HG02623 (cell line): ENCODE measurements at regions not wholly inside any gene's neighbourhood (a gene's known extent, or its start where the extent isn't known, plus 50 kb on each side); places are given as distances from the start of the nearest gene placed in this dataset.
A peak's percentile ranks its signal among the peaks of the same experiment; 100 is the strongest.

Experiments
- ATAC-seq: cut with Tn5 transposase; IDR thresholded peaks from one replicate; pipeline ENCODE4 v1.9.1; 2021; ENCODE audit warnings: moderate library complexity; ENCODE audit not compliant: unreplicated experiment

GRCh38 chrX:10077425-10078188 lies 79.2 kb upstream of the CLCN4 start:
- no peak for ATAC-seq

DNA sequence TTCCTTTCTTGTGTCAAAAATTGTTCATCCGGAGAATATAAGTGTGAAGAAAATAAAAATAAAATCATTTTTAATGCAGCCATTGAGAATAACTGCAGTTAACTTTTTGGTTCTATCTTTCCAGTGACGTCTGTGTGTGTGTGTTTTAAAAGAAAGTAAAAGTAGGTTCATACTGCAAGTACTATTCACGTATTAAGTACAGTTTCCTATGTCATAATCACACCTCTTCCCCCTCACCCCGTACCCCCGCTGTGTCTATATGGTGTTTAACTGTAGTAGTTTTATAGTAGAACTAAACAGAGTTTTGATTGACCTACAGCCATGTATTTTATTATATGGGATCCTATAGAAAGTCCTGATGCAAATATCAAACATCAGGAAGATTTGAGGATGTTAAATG lies 78.5 kb upstream of the CLCN4 start:
- no peak for ATAC-seq

GRCh38 chrX:10079231-10079630 lies 77.5 kb upstream of the CLCN4 start:
- no peak for ATAC-seq

GRCh38 chrX:10083809-10084208 lies 73.0 kb upstream of the CLCN4 start:
- ATAC-seq, result no peak

- no peak for ATAC-seq
Measured at GRCh38 chrX:10085223-10085622, 71.6 kb upstream of the CLCN4 start.

DNA sequence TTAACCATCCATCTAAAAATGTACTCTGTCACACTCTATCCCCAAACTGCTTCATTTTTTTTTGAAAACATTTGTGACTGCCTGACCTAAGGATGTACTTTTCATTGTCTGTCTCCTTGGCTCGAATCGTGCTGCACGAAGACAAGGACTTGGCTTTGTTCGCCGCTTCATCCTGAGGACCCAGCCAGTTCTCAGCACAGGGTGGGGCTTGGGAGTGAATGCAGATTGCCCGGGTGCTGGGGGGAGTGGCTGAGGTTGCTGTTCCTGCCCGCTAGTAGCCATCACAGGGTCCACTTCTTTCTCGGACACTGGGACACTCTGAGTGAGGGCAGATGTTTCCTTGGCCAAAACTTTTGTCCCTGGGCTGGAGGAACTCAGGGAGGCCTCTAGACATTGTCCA lies 70.1 kb upstream of the CLCN4 start:
- ATAC-seq, result no peak

DNA sequence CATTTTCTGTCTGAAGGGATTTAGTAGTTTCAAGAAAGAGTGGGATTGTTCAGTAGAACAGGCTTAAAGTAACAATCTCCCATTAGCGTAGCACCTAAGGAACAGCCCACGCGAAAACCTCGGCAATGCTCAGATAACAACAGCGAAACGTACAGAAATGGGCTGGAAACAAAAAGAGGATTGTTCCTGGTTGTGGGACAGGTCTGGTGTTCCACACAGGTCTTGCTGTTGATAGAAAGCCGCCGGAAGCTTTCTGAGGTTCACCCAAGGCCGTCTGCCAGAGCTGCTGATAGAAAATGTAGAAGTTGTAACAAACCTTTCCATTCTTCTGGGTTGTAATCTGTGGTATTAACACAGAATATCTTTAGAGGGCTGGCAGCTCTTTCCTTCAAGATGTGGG lies 69.4 kb upstream of the CLCN4 start:
- no peak for ATAC-seq

DNA sequence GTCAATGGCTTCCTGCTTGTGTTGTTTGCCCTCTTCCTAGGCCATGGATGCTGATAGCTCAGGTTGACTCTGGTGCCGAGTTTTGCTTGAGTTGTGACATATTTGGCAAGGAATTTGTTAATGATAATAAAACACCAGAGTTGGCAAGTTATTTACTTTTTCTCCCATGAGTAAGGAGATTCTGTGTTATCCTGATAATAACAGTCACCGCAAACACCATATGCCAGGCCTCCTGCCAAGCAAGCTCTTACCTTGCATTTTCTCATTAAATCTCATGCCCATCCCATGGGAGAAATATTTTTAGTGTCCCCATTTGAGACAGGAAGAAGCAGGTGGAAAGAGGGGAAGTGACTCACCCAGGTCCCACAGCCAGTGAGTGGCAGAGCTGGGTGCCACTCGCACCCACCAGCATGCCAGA lies 67.4 kb upstream of the CLCN4 start:
- no peak for ATAC-seq

- ATAC-seq, result no peak
Measured at GRCh38 chrX:10090319-10090718, 66.5 kb upstream of the CLCN4 start.

- no peak for ATAC-seq
Measured at GRCh38 chrX:10095246-10095645, 61.5 kb upstream of the CLCN4 start.

DNA sequence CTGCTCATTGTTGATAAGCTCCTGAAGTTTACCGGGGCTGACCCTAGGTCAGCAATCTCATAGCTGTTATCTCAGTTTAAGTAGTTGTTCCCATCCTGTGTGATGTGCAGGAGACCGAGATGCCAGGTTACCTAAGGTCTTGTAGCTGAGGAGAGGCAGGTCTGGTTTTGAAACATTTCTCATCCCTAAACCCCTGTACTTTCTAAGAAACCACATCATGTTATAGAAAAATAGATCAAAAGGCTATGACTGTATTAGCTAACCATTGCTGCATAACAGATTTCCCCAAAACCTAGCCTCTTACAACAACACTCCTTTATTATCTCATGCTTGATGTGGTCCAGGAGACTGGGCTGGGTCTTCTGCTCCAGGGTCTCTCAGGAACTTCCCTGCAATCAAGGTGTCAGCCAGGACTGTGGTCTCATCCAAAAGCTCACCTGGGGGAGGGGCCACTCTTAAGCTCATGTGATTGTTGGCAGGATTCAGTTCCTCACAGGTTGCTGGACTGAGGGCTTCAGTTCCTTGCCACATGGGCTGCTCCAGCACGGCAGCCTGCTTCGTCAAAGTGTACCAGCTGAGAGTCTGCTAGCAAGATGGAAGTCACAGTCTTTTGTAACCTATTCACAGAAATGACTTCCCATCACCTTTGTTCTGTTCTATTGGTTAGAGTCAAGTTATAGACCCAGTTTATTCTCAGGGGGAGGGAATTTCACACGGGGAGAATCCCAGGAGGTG lies 60.9 kb upstream of the CLCN4 start:
- ATAC-seq, result no peak

- peak; percentile 78 for ATAC-seq
Measured at GRCh38 chrX:10098270-10098713, 58.5 kb upstream of the CLCN4 start.

DNA sequence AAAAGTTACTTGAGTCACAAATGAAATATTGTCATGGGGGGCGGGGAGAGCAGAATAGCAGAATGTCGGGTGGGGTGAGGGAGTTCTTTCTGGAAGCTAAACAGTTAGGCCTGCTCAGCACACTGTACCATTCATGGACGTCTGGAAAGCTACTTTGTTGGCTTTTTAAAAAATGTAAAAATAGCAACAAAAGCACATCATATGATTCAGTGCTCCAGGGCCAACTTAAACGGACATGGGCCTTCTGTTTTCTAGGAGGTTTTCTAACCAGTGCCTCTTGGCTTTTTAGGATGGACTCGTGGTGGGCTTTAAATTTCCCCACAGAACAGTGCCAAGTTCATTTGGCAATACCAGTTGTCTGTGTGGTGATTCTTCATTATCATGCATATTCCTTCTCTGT lies 57.4 kb upstream of the CLCN4 start:
- ATAC-seq, result no peak

DNA sequence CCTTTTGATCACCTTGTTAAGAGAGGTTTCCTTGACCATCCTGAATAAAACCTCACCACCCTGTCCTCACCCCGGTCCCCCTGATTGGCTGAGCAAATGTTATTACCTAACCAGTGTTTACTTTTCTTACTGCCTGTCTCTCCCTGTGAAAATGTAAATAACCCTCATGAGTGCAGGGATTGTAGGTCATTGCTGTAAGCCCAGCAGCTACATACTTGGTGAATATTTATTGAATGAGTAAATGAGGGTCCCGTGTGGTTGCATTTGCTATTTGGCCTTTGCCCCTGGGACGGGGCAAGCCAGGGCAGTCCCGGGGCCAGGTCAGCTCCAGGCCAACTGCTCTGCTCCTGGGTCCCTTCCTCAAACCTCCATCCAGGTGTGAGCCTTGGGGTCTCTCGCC lies 55.5 kb upstream of the CLCN4 start:
- ATAC-seq, result no peak

DNA sequence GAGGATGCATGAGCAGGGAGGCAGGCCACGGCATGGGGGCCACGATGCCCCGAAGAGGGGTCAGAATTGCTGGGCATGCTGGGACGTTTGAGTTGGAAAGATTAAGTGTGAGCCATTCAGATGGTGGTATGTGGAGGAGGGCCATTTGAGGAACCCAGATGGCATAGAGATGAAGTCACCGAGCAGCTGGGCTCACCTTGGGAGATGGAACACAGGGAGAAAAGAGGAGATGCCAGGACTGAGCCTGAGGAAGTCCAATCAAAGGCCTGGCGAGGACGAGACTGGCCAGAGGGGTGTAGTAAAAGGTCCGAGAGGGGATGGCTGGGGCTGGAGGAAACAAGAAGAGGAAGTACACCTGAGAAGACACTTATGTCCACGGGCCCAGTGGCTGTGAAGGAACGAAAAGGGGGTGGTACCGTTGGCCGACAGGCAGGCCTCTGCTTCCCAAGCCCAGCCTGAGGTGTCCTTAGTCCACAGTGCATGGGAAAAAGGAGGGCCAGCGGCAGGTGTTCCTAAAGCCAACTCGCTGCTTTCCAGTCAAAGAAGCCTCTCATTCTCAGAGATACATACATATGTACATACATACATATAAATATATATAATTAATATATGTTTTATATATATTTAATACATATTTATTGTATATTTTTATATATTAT lies 54.6 kb upstream of the CLCN4 start:
- ATAC-seq, result no peak

DNA sequence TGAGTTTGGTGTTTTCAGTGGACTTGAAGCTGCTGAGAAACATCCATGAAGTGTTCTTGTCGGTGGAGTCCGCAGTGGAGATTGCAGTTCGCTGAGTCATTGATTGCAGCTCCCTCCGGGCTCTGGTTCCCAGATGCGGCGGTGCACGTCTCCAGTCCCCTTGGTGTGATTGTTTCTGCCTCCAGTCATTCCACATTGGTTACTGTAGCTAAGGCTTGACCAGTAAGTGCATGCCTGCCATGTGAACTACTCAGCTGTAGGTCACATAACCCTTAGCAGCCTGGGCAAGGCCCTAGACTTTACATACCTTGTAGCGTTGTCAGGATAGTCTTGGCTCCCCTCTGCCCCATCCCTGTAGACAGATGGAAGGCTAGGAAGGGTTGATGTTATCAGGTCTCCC lies 53.8 kb upstream of the CLCN4 start:
- ATAC-seq, result no peak

GRCh38 chrX:10104958-10105658 lies 51.7 kb upstream of the CLCN4 start:
- no peak for ATAC-seq

DNA sequence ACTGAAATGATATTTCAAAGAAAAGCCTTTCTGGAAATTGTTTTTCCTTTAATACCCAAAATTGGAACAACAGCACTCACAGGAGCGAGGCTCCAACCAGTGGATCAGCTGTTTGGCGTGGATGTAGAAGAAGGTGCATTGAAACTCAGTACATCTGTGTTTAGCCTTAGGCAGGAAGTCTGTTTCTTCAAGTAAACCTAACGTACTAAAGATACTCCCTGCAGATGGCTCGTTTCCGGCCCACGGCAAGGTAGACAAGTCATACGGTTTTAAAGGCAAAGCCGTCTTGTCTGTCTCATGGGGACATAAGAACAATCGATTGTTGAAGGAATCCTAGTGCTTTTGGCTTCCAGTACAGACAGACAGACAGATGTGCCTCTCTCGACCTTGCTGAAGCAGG lies 50.0 kb upstream of the CLCN4 start:
- ATAC-seq, result no peak
